ENCODE measurements at regions not wholly inside any gene's neighbourhood (a gene's known extent, or its start where the extent isn't known, plus 50 kb on each side); places are given as distances from the start of the nearest gene placed in this dataset.

DNA sequence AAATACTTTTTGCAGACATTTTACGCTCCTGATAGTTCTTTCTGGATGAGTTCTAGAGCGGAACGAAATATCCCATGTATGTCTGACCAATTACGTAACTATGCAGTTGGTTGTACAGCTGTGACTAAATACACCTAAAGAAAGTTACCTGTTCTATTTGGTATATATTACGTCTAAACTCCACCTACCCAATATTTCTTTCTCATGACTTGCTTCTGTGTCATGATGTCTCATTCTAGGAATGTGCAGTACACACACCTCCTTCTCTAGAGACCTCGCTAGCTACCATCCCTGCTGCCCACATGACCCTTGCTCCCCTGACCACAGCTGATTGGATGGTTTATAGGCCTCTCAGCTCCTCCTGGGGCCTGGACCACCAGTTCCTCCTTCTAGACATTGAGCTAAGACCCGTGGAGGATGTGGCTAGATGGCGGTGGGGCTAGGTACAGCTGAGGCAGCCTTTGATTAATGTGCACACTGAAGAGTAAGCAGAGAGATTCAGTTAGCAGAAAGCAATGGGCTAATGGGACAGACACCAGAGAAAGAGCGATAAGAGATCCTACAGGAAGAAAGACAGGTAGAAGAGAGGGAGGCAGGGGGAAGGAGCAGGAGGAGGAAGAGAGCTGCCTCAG is 422.1 kb downstream of the COG6 start:
- DNase-seq (ENCODE audit: low read depth), result no peak

DNA sequence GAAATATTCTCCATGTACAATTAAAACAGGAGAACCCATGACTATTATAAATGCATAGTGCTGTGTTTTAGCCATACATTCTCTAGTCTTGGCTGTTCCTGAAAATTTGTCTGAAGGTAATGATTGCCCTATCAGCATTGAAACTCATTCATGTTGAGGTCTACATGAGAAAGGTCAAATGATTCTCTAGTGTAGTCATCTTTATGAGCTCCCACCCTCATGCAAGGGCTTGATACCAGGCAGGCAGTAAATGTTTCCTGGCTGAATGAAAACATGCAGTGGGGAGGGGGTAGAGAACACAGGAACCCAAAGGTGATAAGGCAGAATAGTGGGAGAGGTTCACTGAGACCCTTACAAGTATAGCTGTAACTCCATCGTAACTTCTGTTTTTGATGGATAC is 424.3 kb downstream of the COG6 start:
- no peak for DNase-seq (ENCODE audit: low read depth)

DNA sequence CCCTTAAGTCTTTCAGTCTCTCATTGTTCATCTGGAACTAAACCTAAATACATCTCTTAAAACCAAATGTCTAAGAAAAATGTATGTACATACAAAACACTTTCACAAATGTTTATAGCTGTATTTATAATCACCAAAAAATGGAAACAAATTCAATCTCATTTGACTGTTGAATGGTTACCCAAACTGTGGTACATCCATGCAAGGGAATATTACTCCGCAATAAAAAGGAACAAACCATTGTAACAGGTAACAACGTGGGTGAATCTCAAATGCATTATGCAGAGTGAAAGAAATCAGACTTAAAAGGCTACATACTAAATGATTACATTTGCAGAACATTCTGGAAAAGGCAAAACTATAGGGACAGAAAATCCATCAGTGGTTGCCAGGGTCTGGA is 425.2 kb downstream of the COG6 start:
- no peak for DNase-seq (ENCODE audit: low read depth)

DNA sequence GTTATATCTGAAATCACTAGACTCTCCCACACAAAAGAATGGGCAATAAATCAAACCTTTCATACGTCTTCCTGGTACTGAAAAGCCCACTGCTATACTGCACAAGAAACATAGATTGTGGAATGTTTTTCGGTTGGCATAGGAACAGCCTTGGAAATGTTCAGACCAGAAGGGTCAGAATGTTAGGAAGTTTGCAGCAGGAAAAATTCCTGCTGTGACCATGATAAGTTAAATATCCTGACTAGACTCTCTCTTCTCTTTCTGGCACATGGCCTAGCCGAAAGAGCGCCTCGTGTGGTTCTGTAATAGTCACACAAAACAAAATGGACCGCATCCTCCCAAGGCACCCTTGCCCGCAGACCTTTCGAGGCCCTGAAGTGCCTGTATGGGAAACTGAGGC is 427.2 kb downstream of the COG6 start:
- no peak for DNase-seq (ENCODE audit: low read depth)

DNA sequence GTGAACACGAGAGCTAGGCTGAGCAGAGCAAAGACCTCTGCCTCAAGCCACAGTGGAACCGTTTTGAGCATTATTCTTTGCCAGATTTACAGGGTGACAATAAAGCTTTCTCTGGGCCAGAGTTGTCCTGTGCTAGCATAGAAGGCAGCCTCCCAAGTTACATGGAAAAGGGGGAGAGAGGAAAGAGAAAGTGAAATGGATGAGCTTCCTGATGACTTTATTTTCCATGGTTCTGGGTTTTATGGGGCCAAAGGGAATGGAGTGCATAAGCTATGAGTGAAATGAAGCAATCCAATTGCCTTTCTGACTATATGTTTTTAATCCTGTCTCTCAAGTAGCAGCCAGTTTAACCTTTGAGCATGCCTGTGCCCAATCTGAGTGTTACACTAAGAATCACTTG is 428.4 kb downstream of the COG6 start:
- DNase-seq (ENCODE audit: low read depth), result no peak

DNA sequence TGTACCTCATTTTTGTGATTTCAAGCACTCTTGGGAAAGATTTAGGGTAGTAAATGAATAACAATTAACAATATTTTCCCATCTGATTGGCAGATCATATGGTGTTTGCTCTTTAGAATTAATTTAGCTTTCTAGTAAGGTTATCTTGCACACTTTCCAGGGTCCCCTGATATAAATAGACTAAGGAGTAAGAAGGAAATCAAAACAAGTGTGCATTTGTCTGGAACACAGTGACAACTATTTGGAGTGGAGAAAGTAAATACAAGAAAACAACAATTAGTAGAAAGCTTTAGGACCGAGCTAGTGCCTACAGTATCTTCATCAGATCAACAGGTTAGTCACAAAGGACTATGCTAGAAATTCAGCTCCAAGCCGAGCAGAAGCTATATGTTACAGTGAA is 429.5 kb downstream of the COG6 start:
- DNase-seq (ENCODE audit: low read depth), result no peak

DNA sequence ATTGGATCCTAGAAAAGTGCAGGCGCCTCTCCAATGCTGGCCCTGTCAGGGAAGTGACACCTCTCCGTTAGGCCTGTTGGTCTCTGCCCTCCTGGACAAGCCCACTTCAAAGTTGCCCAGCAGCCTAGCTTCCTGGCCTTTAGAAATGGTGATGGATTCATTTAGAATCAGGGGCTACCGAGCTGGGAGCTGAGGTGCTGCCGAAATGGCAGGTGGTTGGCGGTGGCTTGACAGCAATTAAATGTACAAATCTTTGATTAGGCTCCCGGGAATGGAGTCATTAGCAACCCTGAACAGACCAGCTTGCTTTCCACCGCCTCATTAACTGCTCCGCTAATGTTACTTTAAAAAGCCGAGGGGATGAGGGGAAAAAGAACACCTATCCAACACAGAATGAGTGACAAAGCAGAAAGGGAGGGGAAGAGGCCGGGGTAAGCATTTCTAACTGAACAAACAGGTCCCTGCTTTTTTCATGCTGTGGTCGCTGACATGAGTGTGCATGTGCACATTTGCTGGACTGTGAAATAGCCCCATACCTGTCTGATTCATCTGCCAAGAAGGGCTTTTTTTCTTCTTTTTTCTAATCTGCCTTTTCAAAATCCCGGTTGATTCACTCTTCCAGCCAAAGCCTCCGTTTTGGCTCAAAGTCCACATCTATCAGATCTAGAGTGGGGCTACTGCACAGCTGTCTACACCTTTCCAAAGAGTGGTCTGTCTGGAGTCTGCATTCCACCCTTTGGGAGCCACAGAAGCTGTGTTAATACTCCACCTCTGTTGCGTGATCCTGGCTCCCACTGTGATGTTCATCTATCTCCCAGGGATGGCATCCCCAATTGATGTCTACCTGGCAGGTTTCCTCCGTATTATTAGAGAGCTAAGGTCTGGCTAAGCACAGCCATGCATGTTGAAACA is 431.9 kb downstream of the COG6 start:
- no peak for DNase-seq (ENCODE audit: low read depth)

DNA sequence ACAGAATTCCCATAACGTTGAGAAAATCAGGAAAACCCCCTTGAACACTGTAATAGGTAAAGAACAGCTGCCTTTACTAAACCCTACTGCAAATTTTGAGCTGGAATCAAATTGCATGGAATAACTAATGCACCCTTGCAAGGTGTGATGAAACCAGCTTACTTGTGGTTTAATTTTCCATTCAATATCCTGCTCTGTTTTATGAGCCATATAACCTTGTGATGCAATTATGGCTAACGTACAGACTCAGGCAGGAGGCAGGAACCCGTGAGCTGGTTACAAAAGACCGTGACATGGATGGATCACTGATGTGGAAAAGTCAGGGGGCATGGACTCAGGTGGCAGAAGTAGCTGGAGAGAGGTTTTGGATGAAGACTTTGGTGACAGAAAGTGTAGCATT is 438.6 kb downstream of the COG6 start:
- no peak for DNase-seq (ENCODE audit: low read depth)

DNA sequence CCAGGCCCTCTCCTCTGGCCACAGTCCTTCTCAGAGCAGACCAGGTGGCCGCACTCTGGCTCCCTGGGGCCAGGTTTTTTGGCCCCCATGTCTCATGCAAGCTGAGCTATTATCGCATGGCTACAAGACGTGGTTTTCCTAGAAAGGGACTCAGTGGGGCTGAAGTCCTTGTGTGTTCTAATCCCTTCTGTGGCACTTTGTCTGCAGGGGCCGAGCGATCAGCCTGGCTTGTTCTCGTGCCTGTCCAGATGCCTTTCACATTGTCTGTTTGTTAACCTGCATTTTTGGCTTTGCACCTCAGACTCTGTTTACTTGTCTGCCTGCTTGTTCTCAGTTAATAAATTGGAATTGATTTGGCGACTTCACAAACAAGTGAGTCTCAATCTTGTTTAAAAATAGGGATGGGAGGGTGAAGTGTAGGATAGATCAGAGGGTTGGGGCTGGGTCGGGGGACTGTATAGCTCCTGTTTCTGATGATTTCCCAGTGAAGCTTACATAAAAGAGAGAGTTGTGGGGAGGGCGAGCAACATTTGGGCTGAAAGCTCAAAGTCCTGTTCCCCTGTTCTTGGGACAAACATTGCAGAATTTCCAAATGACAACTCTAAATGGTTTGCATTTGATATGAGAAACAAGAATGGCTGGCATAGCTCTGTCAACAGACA is 440.4 kb downstream of the COG6 start:
- DNase-seq (ENCODE audit: low read depth), result no peak

DNA sequence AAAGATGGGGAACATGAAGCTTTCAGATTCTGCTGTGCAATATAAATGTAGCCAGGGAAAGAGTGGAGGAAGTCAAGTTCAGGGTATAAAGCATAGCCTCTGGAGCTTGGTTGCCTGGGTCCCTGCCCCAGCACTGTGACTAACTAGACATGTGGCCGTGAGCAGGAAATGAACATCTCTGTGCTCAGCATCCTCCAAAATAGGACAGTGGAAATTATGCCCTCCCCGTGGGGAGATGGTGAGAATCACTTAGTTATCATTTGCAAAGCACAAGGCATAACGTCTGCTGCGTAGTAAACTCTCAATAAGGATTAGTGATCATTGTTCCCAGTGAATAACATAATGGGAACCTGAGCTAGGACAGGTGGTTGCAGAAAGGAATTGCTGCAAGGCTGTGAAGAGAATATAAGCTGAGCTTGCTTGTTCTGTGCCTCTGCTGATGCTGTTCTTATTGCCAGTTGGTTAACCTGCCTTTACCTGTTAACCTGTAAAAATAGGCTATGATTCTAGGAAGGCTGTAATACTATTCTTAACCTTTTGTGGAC is 441.0 kb downstream of the COG6 start:
- peak; percentile 19 for DNase-seq (ENCODE audit: low read depth)

DNA sequence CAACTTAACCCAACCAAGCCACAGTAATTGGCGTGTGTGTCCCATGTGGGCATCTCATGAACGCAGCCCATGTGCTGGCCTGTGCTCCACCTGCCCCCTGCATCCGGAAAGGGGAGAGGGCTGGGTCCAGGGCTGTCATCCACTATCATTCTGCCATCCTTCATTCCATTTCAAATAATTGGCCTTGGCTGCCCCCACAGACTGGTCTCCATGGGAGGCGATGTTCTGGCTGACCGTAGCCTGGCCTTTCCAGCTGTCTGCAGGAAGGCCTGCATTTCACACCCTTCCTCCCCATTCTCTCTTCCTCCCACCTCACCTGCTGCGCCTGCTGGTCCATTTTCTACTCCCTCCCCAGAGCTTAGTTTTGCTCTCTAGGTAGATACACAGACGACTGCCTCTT is 442.8 kb downstream of the COG6 start:
- DNase-seq (ENCODE audit: low read depth), result no peak

DNA sequence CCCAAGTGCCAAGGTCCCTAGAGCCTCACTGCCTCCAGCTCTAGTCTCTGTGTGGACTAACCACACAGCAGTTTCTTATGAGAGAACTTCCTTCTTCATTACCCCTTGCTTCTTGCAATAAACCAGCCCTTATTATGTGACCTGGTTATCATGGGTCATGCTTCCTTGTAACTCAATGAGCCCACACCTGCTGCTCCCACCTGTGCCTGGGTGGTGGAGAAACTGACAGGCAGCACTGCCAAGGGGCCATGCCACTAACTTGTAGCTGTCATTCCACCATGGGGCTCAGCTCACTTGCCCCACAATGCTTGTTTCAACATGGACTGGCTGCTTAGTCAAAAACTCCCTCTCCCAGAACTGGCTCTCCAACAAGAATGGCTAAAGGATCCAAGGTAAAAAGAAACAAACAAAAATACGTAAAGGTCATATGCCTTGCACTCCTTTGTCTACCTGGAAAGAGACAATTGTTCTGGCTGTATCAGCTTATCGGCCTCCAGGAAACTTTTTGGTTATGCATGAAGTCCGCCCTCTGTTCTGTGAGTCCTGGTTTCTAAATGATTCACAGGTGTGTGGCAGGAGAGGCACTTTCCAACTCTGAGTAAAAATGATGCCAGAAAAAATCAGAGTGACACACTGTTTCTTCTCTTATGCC is 446.4 kb downstream of the COG6 start:
- DNase-seq (ENCODE audit: low read depth), result no peak

DNA sequence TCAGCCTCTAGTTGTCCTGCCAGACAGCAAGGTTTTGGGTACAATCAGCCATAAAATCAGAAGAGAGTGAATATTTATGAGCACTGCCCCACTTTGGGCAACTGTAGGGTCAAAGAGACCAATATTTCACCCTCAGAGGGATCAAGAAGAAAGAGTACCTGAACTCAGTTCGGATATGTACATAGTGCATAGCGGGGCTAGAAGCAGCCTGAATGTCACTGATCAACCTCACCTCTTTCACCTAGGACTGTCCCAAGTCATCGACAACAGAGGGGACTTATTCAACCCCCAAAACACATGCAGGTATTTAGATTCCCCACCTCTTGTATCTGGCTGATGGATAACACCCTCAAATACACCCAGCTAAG is 446.9 kb downstream of the COG6 start:
- no peak for DNase-seq (ENCODE audit: low read depth)

DNA sequence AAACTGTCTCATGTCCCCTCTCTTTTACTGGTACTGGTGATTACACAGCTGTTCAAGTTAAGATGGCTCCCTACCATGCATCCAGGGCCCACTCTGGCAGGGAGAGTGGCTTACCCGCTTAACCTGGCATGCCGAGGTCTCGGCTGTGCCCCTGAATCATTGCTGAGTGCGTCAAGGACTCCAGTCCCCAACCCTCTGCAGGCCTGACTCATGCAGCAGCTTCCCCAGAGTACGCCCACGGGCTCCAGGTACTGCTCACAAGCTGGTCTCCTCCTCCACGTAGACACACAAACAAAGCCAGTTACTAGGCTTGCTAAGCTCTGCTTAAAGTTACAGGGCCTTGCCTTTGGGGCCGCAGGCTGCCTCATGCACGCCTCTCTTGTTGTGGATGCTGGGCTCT is 447.4 kb downstream of the COG6 start:
- peak; percentile 29 for DNase-seq (ENCODE audit: low read depth)

DNA sequence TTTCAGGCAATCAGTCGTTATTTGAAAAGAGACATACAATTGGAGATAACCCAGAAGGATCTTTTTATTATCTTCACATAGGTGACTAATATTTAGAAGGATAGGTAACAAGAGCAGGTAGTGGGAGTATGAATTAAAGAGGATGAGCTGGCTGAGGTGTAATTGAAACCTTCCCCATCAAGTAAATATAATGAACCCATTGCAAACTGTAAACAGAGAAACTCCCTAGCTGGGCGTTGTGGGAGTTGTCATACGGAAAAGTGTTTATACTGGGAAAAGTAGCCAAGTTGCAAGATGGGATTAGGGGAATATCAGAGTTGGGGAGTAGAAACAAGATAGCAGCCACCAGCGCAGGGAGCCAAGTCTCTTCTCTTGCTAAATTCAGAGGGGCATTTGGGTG is 448.4 kb downstream of the COG6 start:
- DNase-seq (ENCODE audit: low read depth), result no peak

DNA sequence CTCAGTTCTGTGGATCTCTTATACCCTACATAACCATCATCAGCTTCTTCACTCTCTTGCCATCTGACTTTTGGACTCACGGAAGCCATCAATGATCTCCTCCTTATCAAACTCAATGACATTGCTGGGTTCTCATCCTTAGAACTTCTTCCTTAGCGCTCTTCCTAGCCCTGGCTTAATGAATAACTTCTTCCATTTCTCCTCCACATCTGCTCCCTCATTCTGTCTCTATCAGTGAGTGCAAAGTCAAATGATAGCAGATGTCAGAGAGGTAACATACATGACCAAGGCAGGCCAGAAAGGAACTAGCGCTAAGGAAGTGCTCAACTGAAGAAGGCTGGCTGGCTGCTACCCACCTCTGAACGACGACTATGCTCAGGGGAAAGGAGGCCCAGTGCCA is 449.8 kb downstream of the COG6 start:
- no peak for DNase-seq (ENCODE audit: low read depth)

DNA sequence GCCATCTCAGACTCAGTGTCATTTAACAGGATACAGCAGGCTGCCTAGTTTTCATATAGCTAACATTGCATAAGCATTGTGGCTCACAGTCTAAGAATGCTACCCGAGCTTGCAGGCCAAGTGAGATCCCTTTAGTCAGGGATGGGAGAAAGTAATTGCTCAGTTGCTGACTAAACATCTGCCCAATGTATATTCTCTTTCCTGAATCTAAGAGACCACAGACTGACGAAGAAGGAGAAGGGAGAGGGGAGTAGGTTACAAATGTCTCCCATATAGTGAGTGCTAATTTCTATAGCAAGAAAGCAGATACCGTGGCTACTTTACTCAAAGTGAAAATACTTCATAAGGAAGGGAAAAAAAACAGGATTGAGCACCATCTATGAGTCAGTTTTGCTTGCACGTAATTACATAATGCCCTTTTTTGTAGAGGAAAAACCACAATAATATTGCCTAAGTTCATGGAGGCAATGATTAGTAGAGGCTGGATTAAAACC is 453.9 kb downstream of the COG6 start:
- no peak for DNase-seq (ENCODE audit: low read depth)

DNA sequence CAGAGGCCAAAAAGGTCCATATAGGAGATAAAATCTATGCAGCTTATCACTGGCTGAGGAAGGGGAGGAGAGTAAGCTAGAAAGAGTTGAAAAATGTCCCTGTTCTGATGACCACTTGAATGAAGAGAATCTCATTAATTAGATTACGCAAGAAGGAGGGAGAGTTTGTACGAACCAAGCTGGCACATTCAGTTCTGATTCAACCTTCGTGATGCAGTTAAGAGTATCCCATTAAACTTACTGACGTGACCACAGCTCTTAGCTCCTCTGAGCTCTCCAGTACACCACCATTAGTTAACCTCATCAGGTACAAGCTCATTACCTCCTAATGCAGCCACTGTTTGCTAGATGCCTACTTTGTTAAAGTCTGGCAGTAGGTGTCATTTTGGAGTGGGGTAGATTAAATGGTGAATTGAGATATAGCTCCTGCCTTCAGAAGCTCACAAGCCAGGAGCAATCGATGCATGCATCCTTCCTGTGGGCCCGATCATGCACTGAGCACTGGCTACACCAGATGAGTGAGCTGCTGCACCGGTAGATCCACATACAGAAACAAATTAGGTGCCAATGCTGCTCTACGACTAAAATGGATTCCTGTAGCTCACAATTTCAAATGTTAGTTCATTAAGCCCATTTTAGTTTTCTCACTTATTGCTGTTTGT is 458.3 kb downstream of the COG6 start:
- DNase-seq (ENCODE audit: low read depth), result no peak

DNA sequence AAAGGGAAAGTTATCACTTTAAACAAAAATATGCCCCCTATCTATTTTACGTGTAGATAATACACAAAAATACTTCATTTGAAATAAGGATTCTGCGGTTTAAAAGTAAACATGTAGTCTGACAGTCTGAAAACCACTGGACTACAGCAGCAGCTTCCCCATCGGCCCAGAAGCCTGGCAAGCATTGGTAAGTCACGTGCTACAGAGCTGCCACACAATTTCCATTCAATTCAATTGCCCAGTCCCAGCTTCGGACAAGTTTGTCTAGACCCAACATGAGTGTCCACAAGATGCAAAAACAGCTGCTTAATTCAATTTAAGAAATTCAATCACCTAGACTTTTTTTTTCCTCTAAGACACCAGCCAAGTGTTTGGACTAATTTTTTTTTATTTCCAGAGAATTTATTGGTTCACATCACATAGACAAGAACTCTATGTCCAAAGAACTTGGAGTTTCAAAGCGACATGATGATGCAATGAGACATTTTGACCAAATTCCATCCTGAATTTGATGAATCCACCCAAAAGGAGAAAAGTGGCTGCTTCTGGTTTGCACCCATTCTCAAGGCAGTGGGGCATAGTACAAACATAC is 458.9 kb downstream of the COG6 start:
- DNase-seq (ENCODE audit: low read depth), result no peak

DNA sequence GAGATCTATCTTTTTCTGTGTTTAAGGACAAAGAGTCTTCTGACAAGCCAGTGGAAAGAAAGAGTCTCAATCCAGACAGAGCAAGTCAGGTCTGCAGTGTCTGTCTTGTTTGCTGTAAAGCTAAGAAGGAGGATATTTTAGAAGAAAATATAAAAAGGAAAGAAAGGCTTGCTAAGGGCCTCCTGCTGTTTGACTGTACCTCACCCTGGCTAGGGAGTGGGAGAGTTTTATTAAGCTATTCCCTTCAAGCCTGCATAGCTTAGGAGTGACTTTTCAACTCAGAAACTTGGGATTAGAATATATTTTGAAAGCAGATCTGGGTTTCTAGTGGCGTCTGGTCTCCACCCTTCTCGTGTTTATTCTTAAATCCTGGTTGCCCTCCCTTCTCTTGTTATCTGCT is 460.0 kb downstream of the COG6 start:
- no peak for DNase-seq (ENCODE audit: low read depth)

DNA sequence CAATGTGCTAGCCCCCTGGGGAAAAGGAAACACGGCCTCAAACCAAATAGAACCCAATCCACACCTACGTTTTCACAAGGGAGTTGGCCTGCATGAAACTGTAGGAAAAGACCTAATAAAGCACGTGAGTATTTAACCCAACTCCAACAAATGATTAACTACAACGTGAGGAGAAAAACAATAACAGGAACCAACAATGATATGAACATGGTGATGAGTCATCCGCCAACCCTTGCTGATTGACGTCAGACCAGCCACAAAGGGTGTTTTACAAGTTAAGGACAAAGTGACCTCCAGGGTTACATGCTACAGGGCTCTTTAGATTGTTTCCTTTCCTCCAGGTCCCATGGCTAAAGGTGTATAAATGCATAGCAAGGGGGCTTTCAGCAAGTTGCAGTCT is 460.5 kb downstream of the COG6 start:
- no peak for DNase-seq (ENCODE audit: low read depth)
